MCF 10A (cell line): ENCODE measurements at regions not wholly inside any gene's neighbourhood (a gene's known extent, or its start where the extent isn't known, plus 50 kb on each side); places are given as distances from the start of the nearest gene placed in this dataset.

ENCODE experiments used
- BruUV-seq: library from RNA; stranded (reverse); fragments of 400-500 nt; replicated peaks from 2 replicates; lab custom pipeline; 2021; lab: Mats Ljungman, UMichigan
- CTCF ChIA-PET: fragments of 300-600 bp; sonication (Branson Sonifier 250); formaldehyde crosslinking; extraction: SDS; loops from one replicate; lab custom pipeline; 2021; ENCODE audit warnings: antibody characterized with exemption, inconsistent platforms; lab: Yijun Ruan, JAX
- POLR2A ChIA-PET: fragments of 300-600, 350-650 bp; sonication (Branson Sonifier 250); formaldehyde crosslinking; extraction: SDS; loops from one replicate; lab custom pipeline; 2020; ENCODE audit warnings: antibody characterized with exemption, inconsistent platforms; lab: Yijun Ruan, JAX
- DNase-seq: peaks from one replicate; pipeline ENCODE4 v3.0.0-alpha.2; 2018; ENCODE audit not compliant: unreplicated experiment
- H3K27ac Mint-ChIP-seq: one replicate; pipeline ENCODE4 v1.8.0; 2022; ENCODE audit warnings: mild to moderate bottlenecking, low read depth, mixed read lengths; ENCODE audit not compliant: unreplicated experiment
- H3K27me3 Mint-ChIP-seq: one replicate; pipeline ENCODE4 v1.8.0; 2022; ENCODE audit warnings: mixed read lengths; ENCODE audit not compliant: insufficient read depth, unreplicated experiment
- H3K36me3 Mint-ChIP-seq: one replicate; pipeline ENCODE4 v1.8.0; 2022; ENCODE audit warnings: mild to moderate bottlenecking, moderate library complexity, mixed read lengths; ENCODE audit not compliant: insufficient read depth, unreplicated experiment
- H3K4me1 Mint-ChIP-seq: one replicate; pipeline ENCODE4 v1.8.0; 2022; ENCODE audit warnings: mixed read lengths; ENCODE audit not compliant: insufficient read depth, unreplicated experiment
- H3K4me3 Mint-ChIP-seq: one replicate; pipeline ENCODE4 v1.8.0; 2022; ENCODE audit warnings: mild to moderate bottlenecking, moderate library complexity, mixed read lengths; ENCODE audit not compliant: unreplicated experiment
- H3K9me3 Mint-ChIP-seq: one replicate; pipeline ENCODE4 v1.8.0; 2022; ENCODE audit warnings: mixed read lengths; ENCODE audit not compliant: unreplicated experiment
- intact Hi-C: fragments of 100-400 bp; cut with micrococcal nuclease; formaldehyde crosslinking; loops from 2 replicates; pipeline ENCODE4 v1.14.1; 2022
- TF ChIP-seq, protein P1 (sequence below): fragments of 200-600 bp; IDR thresholded peaks from one replicate; pipeline ENCODE4 v1.8.0; 2022; ENCODE audit warnings: antibody characterized with exemption, mild to moderate bottlenecking; ENCODE audit not compliant: unreplicated experiment

DNA sequence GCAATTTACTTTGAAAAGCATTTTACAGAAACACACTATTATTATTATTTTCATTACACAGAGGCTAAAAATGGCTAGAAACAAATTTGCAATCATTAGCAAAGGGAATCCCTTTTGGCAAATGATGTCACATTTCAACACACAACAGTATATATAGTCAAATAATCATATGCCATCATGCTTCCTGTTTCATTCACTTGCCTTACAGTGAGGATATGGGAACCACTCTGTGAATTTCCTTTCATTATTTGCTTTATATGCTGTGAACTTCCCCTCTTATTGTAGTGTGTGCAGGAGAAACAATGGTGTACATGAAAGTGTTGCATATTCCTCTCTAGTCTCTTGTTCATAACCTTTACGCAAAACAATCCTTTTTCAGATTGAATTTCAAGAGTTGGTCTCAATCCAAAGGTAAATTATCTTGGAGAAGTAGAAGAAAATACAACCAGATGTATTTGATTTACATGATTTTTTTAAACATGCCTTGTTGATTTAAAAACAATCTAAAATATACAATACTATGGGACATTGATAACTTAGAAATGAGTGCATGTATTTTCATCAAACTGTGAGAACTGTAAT is 657.3 kb downstream of the EFNB2 start:
- intact Hi-C loops, result no loop called here
- H3K4me1 Mint-ChIP-seq, result no peaks in the 10 kb centered on the region
- TF ChIP-seq, protein P1, sequence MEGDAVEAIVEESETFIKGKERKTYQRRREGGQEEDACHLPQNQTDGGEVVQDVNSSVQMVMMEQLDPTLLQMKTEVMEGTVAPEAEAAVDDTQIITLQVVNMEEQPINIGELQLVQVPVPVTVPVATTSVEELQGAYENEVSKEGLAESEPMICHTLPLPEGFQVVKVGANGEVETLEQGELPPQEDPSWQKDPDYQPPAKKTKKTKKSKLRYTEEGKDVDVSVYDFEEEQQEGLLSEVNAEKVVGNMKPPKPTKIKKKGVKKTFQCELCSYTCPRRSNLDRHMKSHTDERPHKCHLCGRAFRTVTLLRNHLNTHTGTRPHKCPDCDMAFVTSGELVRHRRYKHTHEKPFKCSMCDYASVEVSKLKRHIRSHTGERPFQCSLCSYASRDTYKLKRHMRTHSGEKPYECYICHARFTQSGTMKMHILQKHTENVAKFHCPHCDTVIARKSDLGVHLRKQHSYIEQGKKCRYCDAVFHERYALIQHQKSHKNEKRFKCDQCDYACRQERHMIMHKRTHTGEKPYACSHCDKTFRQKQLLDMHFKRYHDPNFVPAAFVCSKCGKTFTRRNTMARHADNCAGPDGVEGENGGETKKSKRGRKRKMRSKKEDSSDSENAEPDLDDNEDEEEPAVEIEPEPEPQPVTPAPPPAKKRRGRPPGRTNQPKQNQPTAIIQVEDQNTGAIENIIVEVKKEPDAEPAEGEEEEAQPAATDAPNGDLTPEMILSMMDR, result no peak
- no peaks in the 10 kb centered on the region for H3K36me3 Mint-ChIP-seq
- DNase-seq, result no peak
- CTCF ChIA-PET, result interaction anchor here (0.7 kb wide), 1 partner anchor 347 kb away, joined by 3 read pairs; no protein-coding TSS in a partner anchor
- POLR2A ChIA-PET, result no interaction called here
- H3K27ac Mint-ChIP-seq, result no peak overlapping the region
- no peak overlapping the region for H3K4me3 Mint-ChIP-seq
- H3K27me3 Mint-ChIP-seq, result no peaks in the 10 kb centered on the region
- BruUV-seq, result no TSS peak
- no peaks in the 10 kb centered on the region for H3K9me3 Mint-ChIP-seq

DNA sequence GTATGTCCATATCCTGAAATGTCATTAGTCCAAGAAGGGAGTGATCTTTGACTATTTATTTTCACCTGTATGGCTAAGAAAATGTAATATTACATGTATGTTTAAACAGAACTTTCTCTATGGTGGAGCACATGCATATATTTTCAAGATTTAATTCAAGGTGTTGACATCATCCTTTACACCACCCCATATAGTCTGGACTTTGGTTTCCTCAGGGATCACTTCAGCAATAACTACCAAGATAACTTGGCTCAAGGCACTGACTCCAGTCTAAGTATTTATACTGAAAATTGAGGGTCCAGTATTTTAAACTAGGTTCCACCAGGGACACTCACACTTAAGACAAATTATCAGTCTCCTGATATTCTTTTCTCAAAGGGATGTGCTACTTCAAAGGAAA is 660.6 kb downstream of the EFNB2 start:
- Mint-ChIP-seq H3K9me3 (no peaks in the 10 kb centered on the region), H3K4me1 (peaks cover 5% of the 10 kb centered on the region), H3K27me3 (no peaks in the 10 kb centered on the region), H3K36me3 (no peaks in the 10 kb centered on the region), H3K27ac (no peak overlapping the region), H3K4me3 (no peak overlapping the region)
- no TSS peak for BruUV-seq
- TF ChIP-seq, protein P1, result no peak
- DNase-seq, result no peak
- CTCF ChIA-PET, result interaction anchor here (0.6 kb wide), 1 partner anchor 405 kb away, joined by 3 read pairs; no protein-coding TSS in a partner anchor
- POLR2A ChIA-PET, result no interaction called here
- intact Hi-C loops, result no loop called here

DNA sequence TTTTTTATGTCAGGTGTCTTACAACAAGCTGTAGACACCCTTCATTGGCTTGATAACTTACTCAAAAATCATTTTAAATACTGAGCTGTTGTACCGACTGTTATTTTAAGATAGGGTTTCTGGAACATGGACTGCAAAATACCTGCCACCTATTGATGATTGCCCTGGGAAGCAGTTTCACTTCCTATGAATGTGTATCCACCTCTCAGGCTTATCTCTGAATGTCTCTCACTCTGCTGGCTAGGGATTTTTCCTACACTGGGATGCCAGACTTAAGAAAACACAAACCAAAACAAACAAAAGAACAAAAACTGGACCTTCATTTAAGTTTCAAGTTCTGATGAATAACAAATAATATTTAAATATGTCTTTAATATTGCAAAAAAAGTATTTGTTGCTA is 663.7 kb downstream of the EFNB2 start:
- POLR2A ChIA-PET, result interaction anchor here (0.6 kb wide), 1 partner anchor 664 kb away, joined by 3 read pairs; no protein-coding TSS in a partner anchor
- H3K27ac Mint-ChIP-seq, result no peak overlapping the region
- no peaks in the 10 kb centered on the region for H3K27me3 Mint-ChIP-seq
- BruUV-seq, result no TSS peak
- TF ChIP-seq, protein P1, result no peak
- no peak overlapping the region for H3K4me3 Mint-ChIP-seq
- peaks cover 5% of the 10 kb centered on the region for H3K4me1 Mint-ChIP-seq
- H3K9me3 Mint-ChIP-seq, result no peaks in the 10 kb centered on the region
- DNase-seq, result no peak
- intact Hi-C loops, result no loop called here
- CTCF ChIA-PET, result interaction anchor here (0.7 kb wide), 1 partner anchor 468 kb away, joined by 3 read pairs; no protein-coding TSS in a partner anchor
- no peaks in the 10 kb centered on the region for H3K36me3 Mint-ChIP-seq

DNA sequence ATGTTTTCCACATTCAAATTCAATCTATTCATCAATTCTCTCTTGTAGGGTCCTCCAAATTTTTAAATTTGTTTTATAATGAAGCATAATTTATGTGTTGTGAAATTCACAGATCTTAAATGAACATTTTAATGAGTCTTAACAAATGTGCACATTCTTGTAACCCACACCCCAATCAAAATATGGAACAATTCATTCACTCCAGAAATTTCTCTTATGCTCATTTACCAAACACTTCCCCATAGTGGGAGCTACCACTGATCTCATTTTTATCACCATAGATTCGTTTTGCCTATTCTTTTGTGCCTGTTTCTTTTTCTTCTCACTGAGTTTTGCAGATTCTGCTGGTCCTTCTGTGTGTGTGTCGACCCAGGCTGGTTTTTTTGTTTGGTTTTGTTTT is 664.1 kb downstream of the EFNB2 start:
- POLR2A ChIA-PET, result no interaction called here
- DNase-seq, result no peak
- no peak overlapping the region for H3K4me3 Mint-ChIP-seq
- no peaks in the 10 kb centered on the region for H3K36me3 Mint-ChIP-seq
- H3K4me1 Mint-ChIP-seq, result peaks cover 5% of the 10 kb centered on the region
- intact Hi-C loops, result no loop called here
- H3K9me3 Mint-ChIP-seq, result no peaks in the 10 kb centered on the region
- BruUV-seq, result no TSS peak
- TF ChIP-seq, protein P1, result no peak
- no peak overlapping the region for H3K27ac Mint-ChIP-seq
- CTCF ChIA-PET, result interaction anchor here (0.7 kb wide), 1 partner anchor 468 kb away, joined by 3 read pairs; no protein-coding TSS in a partner anchor
- H3K27me3 Mint-ChIP-seq, result no peaks in the 10 kb centered on the region
